ENCODE measurements at regions not wholly inside any gene's neighbourhood (a gene's known extent, or its start where the extent isn't known, plus 50 kb on each side); places are given as distances from the start of the nearest gene placed in this dataset.

DNA sequence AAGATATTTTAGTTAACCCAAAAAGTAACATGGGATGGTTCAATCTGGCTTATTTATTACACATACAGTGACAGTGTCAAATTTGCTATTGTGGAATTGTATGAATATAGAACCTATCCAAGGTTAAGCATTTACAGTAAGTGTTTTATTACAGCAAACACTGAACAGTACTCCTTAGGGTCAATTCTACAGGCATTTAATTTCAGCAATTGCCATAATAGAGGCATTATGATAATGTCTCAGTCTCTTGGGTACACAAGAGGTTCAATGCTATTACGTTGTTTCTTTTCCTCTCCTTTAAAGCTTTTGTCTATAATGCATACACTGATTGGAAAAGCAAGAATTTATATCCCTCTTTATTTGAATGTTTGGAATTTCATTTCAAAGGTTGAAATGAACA lies 275.7 kb upstream of the NAALADL2 start:
- TF ChIP-seq, protein P1, sequence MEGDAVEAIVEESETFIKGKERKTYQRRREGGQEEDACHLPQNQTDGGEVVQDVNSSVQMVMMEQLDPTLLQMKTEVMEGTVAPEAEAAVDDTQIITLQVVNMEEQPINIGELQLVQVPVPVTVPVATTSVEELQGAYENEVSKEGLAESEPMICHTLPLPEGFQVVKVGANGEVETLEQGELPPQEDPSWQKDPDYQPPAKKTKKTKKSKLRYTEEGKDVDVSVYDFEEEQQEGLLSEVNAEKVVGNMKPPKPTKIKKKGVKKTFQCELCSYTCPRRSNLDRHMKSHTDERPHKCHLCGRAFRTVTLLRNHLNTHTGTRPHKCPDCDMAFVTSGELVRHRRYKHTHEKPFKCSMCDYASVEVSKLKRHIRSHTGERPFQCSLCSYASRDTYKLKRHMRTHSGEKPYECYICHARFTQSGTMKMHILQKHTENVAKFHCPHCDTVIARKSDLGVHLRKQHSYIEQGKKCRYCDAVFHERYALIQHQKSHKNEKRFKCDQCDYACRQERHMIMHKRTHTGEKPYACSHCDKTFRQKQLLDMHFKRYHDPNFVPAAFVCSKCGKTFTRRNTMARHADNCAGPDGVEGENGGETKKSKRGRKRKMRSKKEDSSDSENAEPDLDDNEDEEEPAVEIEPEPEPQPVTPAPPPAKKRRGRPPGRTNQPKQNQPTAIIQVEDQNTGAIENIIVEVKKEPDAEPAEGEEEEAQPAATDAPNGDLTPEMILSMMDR (conservative IDR thresholded peaks at IDR 0.05; ENCODE audit: low read length), result no peak
- TF ChIP-seq EZH2phosphoT487 (IDR thresholded peaks at IDR 0.05; ENCODE audit: borderline replicate concordance), result no peak

Data from Loucy (cell line).